Activated CD4-positive, CD25-positive, alpha-beta regulatory T cell treated with anti-CD3 and anti-CD28 coated beads, Interleukin-2, amount 50 U/mL, for 16 hours (primary cell): ENCODE measurements at regions not wholly inside any gene's neighbourhood (a gene's known extent, or its start where the extent isn't known, plus 50 kb on each side); places are given as distances from the start of the nearest gene placed in this dataset.
"Not testable (repeated sequence)": the region's sequence is repeated elsewhere in the genome, so short reads cannot be mapped to it uniquely, and the experiment has no call there.

Experiments
- DNase-seq: peaks from one replicate; pipeline ENCODE4 v3.0.0-alpha.2; 2020; ENCODE audit warnings: low read depth, low spot score

- DNase-seq, result no peak
Measured at GRCh38 chr20:51189814-51190782, 167.2 kb upstream of the KCNG1 start.

GRCh38 chr20:51188941-51189340 is 166.0 kb upstream of the KCNG1 start:
- no peak for DNase-seq

GRCh38 chr20:51187261-51187660 is 164.4 kb upstream of the KCNG1 start:
- no peak for DNase-seq

GRCh38 chr20:51185861-51186260 is 163.0 kb upstream of the KCNG1 start:
- DNase-seq, result no peak

GRCh38 chr20:51185277-51185676 is 162.4 kb upstream of the KCNG1 start:
- no peak for DNase-seq

GRCh38 chr20:51184289-51184688 is 161.4 kb upstream of the KCNG1 start:
- DNase-seq, result no peak

GRCh38 chr20:51183451-51183850 is 160.5 kb upstream of the KCNG1 start:
- no peak for DNase-seq

- DNase-seq, result no peak
Measured at GRCh38 chr20:51182571-51182970, 159.7 kb upstream of the KCNG1 start.

- no peak for DNase-seq
Measured at GRCh38 chr20:51178153-51178552, 155.2 kb upstream of the KCNG1 start.

- no peak for DNase-seq
Measured at GRCh38 chr20:51176876-51177275, 154.0 kb upstream of the KCNG1 start.

- DNase-seq, result no peak
Measured at GRCh38 chr20:51176446-51176845, 153.5 kb upstream of the KCNG1 start.

- DNase-seq, result no peak
Measured at GRCh38 chr20:51175724-51176123, 152.8 kb upstream of the KCNG1 start.

GRCh38 chr20:51175156-51175555 is 152.2 kb upstream of the KCNG1 start:
- no peak for DNase-seq

- no peak for DNase-seq
Measured at GRCh38 chr20:51174536-51174935, 151.6 kb upstream of the KCNG1 start.

GRCh38 chr20:51172558-51173428 is 149.9 kb upstream of the KCNG1 start:
- DNase-seq, result no peak

- DNase-seq, result no peak
Measured at GRCh38 chr20:51171141-51171540, 148.2 kb upstream of the KCNG1 start.

GRCh38 chr20:51169813-51170212 is 146.9 kb upstream of the KCNG1 start:
- no peak for DNase-seq

GRCh38 chr20:51167911-51168310 is 145.0 kb upstream of the KCNG1 start:
- DNase-seq, result not testable (repeated sequence)

GRCh38 chr20:51166489-51166888 is 143.6 kb upstream of the KCNG1 start:
- DNase-seq, result no peak

GRCh38 chr20:51165131-51165530 is 142.2 kb upstream of the KCNG1 start:
- no peak for DNase-seq

GRCh38 chr20:51164731-51165130 is 141.8 kb upstream of the KCNG1 start:
- no peak for DNase-seq

- DNase-seq, result no peak
Measured at GRCh38 chr20:51163996-51164600, 141.2 kb upstream of the KCNG1 start.
